ENCODE measurements at regions not wholly inside any gene's neighbourhood (a gene's known extent, or its start where the extent isn't known, plus 50 kb on each side); places are given as distances from the start of the nearest gene placed in this dataset.

DNA sequence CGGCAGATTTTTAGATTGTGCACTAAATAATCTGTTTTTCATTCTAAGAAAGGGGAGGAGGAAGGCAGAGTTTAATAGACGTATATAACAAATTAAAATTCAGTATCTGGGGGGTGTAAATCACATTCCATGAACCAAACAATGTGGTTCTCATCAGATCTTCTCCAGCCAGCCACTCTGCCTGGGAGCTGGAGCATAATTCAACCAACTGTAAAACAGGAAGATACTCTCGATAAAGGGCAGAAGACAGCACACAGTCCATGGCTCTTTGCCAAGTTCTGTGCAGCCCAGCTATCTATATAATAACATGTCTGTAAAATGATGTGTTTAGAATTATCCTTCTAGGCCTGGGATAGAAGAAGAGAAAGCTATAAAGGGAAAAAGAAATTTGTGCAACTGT lies 289.9 kb upstream of the ZFP64 start:
- TF ChIP-seq, protein P1, sequence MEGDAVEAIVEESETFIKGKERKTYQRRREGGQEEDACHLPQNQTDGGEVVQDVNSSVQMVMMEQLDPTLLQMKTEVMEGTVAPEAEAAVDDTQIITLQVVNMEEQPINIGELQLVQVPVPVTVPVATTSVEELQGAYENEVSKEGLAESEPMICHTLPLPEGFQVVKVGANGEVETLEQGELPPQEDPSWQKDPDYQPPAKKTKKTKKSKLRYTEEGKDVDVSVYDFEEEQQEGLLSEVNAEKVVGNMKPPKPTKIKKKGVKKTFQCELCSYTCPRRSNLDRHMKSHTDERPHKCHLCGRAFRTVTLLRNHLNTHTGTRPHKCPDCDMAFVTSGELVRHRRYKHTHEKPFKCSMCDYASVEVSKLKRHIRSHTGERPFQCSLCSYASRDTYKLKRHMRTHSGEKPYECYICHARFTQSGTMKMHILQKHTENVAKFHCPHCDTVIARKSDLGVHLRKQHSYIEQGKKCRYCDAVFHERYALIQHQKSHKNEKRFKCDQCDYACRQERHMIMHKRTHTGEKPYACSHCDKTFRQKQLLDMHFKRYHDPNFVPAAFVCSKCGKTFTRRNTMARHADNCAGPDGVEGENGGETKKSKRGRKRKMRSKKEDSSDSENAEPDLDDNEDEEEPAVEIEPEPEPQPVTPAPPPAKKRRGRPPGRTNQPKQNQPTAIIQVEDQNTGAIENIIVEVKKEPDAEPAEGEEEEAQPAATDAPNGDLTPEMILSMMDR (IDR thresholded peaks at IDR 0.05; ENCODE audit: low read depth, low read length), result no peak
- TF ChIP-seq EZH2phosphoT487 (IDR thresholded peaks at IDR 0.05; ENCODE audit: low read depth), result no peak
